GM12878 (cell line): ENCODE measurements at regions not wholly inside any gene's neighbourhood (a gene's known extent, or its start where the extent isn't known, plus 50 kb on each side); places are given as distances from the start of the nearest gene placed in this dataset.

Experiments
- ASH2L ChIP-seq: fragments of 300-600, 200-600 bp; sonication (generic); IDR thresholded peaks from 2 replicates; pipeline ENCODE4 v1.6.1; 2017; ENCODE audit warnings: low read depth, mild to moderate bottlenecking, borderline replicate concordance
- CTCF ChIP-seq, 3 experiments: IDR thresholded peaks in 2 of 3; conservative IDR thresholded peaks in 1 of 3; 2 replicates each; pipeline ENCODE4 v1.5.1; 2011; ENCODE audit warnings: low read depth in 3 of 3, low read length in 3 of 3, mild to moderate bottlenecking in 3 of 3, control low read depth in 2 of 3, moderate library complexity in 2 of 3, inconsistent platforms in 1 of 3, mixed read lengths in 1 of 3; ENCODE audit not compliant: control insufficient read depth in 2 of 3, insufficient read depth in 1 of 3; ENCODE audit errors: extremely low read depth in 1 of 3
- ELK1 ChIP-seq: IDR thresholded peaks from 2 replicates; pipeline ENCODE4 v1.6.1; 2012; ENCODE audit warnings: low read depth, low read length, improper control_type of control experiment
- TAF1 ChIP-seq: IDR thresholded peaks from 2 replicates; pipeline ENCODE4 v1.6.1; 2011; ENCODE audit warnings: mild to moderate bottlenecking, low read depth, low read length, borderline replicate concordance
- WRNIP1 ChIP-seq: IDR thresholded peaks from 2 replicates; pipeline ENCODE4 v1.6.1; 2011; ENCODE audit warnings: low read depth, low read length, improper control_type of control experiment, borderline replicate concordance

DNA sequence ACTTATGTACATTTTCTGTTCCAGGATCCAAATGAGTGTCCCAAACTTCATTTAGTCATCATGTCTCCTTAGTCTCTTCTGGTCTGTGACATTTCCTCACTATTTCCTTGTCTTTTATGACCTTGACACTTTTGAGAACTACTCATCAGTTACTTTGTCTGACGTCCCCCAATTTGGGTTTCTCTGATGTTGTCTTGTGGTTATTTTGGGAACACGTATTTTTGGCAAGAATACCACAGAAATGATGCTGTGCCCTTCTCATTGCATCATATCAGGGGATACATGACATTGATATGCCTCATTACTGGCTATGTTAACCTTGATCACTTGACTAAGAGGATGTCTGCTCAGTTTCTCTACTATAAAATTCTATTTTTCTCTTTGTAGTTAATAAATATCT, 308.8 kb downstream of the ZNF674 start:
- TF ChIP-seq TAF1 (no peak), CTCF (IDR thresholded peaks at IDR 0.05 in 2 of 3, conservative IDR thresholded peaks at IDR 0.05 in 1 of 3; ENCODE audit: control insufficient read depth in 2 of 3, extremely low read depth in 1 of 3, insufficient read depth in 1 of 3, low read depth in 3 of 3, low read length in 3 of 3) (no peak), ELK1 (no peak), WRNIP1 (no peak), ASH2L (no peak)
